NCI-H526 treated with DMSO at 0.1 percent for 48 hours (cell line): ENCODE measurements at regions not wholly inside any gene's neighbourhood (a gene's known extent, or its start where the extent isn't known, plus 50 kb on each side); places are given as distances from the start of the nearest gene placed in this dataset.
"Not testable (repeated sequence)": the region's sequence is repeated elsewhere in the genome, so short reads cannot be mapped to it uniquely, and the experiment has no call there.

Source experiments
- DNase-seq: peaks from one replicate; lab custom pipeline; 2025; lab: John Stamatoyannopoulos, UW

DNA sequence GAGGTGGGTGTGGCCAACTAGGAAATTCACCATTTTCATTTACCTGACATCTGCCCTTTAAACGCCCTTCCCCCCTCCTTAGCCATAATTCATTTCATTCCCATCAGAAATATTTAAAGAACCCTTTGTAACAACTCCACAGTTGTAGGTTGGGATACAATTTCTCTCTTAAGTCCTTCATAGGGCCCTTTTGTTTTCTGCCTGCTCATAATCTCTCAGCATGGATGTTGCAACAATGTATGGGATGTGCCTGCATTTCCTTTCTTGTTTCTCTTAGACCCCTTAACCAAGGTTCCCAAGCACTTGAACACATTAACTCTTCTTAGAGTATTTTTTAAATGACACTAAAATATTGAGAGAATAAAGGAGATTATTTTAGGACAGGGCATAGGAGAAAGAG is 51.7 kb upstream of the MYO10 start:
- DNase-seq, result no peak

DNA sequence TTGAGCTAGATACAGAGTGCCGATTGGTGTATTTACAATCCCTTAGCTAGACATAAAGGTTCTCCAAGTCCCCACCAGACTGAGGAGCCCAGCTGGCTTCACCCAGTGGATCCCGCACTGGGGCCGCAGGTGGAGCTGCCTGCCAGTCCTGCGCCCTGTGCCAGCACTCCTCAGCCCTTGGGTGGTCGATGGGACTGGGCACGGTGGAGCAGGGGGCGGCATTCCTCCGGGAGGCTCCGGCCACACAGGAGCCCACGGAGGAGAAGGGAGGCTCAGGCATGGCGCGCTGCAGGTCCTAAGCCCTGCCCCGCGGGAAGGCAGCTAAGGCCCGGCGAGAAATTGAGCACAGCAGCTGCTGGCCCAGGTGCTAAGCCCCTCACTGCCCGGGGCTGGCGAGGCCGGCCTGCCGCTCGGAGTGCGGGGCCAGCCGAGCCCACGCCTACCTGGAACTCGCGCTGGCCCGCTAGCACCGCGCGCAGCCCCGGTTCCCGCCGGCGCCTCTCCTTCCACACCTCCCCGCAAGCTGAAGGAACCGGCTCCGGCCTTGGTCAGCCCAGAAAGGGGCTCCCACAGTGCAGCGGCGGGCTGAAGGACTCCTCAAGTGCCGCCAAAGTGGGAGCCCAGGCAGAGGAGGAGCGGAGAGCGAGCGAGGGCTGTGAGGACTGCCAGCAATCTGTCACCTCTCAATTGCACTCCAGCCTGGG is 54.9 kb upstream of the MYO10 start:
- not testable (repeated sequence) for DNase-seq

DNA sequence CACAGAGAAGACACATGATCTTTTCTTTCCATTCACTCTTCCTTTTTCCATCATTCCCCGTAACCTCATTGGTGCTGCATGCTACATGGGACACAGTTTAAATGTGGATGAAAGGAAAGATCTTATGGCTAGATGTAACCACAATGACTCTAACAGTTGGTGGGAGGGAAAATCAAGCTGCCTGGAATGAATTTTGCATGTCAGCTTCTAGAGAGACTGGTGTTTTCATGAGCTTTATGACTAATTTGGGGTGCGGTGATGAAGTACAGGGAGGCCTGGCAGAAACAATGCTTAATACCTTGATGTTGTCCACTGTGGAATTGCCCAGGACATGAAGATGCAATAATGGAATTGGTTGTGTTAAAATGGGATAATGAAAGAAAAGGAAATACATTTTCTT is 55.9 kb upstream of the MYO10 start:
- no peak for DNase-seq

DNA sequence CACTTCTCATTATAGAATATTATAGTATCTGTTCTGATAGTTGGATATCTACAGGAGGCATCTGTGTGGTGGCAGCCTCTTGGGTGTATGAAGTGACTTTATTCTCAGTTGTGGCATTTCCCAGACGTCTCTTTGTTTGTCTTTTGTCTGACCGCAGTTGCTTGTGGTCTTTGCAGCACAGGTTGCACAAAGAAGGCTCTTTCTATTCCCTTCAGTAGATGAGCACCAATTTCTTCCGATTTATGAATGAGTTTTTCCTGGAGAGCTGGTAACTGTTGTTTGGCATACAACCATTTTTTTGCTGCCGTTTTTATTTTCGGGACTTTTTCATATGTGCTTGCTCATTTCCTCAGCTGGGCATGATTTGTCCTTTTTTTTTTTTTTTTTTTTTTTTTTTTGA is 56.4 kb upstream of the MYO10 start:
- DNase-seq, result no peak

DNA sequence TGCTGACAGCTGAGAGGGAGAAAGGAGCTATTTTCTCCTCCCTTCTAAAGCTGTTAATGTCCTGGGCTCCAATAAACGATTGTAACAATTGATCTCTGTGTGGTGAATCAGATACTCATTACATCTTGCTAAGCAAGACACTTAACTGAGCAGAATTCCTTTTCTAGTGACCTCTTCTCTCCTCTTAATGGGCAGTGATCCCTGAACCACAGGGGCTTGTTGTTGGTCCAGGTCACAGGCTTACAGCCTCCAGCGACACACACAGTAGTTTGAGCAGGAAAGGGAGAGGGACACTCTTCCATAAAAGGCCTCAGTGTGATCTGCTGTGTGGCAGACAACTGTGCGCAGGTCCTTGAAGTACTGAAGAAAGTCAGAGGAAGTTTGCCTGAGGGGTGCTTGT is 58.5 kb upstream of the MYO10 start:
- no peak for DNase-seq

DNA sequence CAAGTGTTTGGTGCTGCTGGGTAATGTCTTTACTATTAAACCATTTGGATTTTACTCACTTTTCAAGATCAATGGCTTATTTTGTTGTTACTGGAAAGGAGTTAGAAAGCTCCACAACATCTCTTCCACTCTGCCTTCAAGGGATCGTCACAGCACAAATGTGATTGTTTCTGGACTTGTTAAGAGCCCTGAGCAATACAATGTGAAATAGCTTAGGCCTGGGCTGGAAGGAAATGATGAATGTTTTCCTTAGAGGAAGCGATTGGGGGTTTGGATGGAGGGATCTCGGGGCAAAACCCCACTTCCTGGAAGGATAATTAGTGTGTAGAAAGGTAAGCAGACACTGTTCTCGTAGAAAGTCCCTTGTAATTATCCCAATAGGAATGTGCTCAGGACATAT is 59.3 kb upstream of the MYO10 start:
- no peak for DNase-seq

DNA sequence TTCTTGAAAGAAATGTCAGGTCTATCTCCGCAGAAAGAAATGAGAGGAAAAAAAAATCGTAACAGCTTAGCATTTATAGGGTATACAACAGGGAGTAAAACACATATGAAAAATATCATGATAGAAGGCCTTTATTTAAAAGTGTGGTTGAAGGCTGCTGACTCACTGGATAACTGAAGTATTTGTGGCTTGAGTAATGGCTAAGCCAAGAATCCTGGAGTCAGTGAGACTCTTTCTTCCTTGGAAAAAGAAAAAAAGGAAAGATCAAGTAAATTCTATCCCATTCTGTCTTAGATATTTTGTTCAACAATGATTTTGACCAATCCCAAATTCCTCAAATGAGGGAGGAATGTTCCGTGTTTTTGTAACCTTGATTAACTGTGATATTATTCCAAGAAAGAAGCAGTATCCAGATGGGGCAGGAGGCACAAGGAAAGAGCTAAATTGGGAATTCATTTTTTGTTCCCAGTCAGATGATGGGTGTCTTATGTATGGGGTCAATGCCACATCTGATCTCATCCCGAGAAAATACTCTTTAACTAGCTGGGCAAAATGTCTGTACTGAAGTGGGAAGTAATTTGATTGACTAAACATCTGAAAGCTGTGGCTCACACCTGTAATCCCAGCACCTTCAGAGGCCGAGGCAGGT is 64.3 kb upstream of the MYO10 start:
- no peak for DNase-seq

DNA sequence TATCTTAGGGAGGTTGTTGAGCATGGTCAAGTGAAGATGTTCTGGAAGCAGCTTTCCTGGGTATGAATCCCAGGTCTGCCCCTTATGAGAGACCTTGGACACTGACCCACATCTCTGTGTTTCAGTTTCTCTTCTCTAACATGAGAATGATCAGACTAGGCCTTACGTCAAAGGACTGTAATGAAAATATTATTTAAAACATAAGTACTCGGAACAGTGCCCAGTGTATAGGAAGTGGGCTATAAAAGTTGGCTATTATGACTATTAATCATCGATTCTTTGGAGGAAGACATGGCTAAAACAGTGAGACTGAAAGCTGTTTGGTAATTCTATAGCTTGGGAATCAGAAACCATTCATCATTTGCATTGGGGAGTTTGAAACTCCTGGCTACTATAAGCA is 65.3 kb upstream of the MYO10 start:
- DNase-seq, result no peak

DNA sequence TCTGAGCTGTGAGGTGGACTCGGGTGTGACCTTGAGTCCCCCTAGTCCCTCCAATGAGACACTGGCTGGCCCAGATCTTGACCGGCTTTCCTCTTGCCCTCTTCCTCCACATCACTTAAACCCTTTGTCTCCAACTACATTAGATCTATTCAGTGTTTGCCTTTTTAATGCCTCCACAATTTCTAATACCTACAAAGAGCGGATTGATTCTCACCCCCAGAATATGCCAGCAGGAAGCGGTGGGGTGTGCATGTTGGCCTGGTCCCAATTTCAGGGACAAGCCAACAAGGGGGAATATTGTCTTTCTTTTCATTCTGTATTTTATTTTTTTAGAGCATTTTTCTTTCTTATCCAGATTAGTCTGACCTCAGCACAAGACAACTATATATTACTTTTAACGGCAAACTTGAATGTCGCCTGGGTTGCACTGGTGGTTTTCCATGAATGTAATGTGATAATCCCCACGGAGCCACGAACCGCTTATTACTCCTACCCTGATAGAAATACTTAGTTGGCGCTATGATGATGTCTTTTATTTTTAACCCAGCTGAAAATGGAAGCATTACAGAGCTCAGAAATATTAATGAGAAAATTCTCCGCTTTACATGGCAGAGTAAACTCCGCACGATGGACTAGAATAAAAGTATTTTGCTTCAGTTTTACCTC is 68.5 kb upstream of the MYO10 start:
- DNase-seq, result no peak

DNA sequence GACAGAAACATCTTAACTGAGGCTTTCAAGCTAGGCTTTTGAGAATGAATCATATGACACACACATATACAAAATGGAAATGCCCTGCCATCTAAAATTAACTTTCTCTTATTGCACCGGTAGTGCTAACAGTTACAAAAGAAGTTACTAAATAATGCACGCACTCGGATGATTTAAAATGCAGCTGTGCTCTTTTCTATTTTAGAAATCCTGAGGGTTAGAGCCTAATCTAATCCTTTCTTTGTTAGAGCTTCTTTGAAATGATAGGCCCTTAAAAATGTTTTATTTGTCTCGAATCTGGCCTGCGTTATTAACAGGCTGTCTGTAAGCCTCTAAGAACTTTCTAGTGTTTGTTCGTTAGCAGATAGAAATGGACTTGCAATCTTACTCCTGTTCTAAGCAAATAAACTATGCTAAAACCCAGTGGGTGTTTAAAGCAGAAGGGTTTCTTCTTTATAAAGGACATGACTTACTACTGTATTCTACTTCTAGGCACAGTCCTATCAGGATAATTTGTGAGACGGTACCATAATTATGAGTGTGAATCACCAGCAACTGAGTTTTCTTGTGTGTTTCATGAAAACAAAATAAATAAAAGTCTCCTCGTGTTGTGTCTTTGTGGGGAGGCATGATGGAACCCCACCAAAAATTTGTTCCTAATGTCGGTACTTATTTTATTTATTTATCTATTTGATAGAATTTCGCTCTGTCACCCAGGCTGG is 69.2 kb upstream of the MYO10 start:
- no peak for DNase-seq

DNA sequence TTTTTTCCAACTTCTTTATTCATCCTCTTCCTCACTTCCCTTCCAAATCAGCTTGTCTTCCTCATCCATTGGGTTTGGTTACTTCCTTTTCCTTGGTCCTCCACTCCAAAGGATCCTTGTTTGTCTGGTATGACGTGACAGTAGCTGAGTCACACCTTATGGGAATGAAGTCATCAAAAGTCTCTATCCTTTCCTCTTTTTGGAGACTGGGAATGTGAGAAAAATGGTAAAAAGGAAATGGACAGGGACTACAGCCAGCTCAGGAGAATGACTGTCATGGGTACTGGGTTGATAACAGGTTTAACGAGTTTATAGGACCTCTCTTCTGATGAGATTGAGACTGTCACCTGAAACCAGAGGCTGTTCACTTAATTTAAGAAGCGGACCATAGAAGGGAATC is 76.2 kb upstream of the MYO10 start:
- DNase-seq, result no peak

DNA sequence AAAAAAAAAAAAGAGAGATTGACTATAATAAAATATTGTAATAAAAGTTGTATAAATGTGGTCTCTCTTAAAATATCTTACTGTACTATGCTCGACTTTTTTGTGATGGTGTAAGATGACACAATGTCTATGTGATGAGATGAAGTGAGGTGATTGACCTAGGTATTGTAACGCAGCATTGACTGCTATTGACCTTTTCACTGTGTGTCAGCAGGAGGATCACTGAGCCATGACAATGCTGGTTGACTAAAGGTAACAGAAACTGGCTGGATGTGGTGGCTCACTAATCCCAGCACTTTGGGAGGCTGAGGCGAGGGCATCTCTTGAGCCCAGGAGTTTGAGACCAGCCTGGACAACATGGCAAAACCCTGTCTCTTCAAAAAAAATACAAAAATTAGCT is 78.6 kb upstream of the MYO10 start:
- DNase-seq, result no peak

DNA sequence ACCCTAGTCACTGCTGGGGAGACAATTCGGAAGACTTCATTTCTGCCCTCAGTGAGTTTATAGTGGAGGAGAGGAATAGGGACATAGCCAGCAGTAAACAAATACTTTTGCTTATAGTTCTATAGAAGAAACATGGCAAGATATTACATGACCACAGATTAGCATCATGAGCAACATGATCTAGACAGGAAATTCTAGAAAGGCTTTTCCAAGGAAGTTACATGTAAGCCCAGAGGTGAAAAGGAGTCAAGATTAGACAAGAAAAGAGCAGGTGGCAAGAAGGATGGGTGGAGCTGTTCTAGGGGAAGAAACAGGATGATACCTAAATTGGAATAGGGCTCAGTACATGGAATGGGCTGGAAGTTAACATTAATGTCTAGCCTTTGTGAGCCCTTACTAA is 82.8 kb upstream of the MYO10 start:
- no peak for DNase-seq

DNA sequence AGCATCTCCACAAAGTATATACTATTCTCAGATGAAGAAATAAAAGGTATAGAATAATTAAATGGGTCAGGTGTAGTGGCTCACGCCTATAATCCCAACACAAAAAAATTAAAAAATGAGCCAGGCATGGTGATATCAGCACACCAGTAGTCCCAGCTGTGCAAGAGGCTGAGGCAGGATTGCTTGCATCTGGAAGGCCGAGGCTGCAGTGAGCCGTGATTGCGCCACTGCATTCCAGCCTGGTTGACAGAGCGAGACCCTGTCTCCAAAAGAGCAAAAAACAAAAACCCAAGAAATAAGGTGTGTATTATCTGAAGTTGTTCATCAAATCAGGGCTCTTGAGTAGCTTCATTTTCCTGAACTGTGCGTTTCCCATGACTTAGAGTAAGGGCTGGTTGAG is 83.2 kb upstream of the MYO10 start:
- no peak for DNase-seq

DNA sequence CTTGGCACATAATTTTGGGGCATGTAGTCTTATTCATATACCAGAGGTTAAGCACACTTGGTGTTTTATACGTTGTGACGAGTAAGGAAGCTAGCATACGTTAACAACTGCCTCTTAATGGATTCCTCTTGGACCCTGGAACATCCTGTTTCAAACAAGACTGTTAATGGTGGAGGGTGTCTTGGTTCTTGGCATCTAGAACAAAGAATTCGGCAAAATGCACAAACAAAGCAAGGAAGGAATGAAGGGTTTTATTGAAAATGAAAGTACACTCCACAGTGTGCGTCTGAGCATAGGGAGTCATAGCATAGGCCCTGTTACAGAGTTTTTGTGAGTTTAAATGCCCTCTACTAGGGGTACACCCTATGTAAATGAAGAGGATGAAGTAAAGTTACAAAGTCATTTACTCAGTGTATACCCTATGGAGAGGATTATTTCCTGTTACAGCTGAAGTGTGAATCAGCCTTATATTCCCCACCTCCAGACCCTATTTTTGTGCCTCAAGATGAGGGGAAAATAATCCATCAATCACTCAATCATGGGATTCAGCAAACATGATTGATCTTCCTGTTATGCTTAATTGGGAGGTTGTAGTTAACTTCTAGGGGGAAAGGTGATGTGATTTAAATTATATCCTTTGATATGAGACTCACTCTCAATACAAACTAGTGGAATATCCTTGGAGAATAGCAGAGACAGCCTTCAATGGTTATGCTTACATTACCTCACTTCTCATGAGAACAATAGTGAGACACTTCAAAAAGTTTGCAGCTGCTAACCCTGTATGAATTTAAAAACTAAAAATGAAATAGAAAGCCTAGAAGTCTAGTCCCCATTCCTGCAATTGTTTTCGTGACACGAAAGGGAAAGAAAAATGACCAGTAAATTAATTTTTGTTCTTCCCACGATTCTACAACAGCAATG is 84.9 kb upstream of the MYO10 start:
- DNase-seq, result no peak

DNA sequence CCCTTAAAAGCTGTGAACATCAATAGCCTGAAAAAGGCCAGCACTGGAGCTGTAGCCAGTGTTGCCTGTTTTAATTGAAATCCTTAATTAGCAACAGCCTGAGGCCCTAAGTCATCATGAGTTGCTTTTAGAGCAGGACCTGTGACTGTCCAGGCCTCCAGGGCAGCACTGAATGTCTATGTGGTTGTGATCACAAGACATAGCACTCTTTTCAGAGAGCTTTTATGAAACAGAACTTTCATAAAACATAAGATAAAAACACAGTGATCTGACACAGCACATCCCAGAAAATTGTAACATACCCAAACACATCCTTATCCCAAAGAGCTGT is 85.5 kb upstream of the MYO10 start:
- no peak for DNase-seq

DNA sequence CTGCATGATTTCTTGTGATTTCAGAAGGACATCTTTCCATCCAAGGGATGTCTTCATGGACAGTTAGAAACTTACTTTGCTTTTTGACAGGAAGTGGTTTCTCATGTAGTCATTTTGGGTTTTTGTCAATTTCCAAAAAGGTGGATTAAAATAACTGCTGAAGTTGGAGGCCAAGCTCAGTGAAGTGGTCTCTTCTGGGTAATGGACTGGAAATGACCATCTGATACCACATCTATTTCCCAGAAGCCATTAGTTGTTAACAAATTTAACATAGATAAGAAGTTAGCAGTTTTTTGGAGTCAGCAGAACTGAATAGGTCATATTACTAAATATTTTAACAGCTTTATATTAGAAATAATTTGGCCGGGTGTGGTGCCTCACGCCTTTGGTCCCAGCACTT is 86.2 kb upstream of the MYO10 start:
- DNase-seq, result no peak

DNA sequence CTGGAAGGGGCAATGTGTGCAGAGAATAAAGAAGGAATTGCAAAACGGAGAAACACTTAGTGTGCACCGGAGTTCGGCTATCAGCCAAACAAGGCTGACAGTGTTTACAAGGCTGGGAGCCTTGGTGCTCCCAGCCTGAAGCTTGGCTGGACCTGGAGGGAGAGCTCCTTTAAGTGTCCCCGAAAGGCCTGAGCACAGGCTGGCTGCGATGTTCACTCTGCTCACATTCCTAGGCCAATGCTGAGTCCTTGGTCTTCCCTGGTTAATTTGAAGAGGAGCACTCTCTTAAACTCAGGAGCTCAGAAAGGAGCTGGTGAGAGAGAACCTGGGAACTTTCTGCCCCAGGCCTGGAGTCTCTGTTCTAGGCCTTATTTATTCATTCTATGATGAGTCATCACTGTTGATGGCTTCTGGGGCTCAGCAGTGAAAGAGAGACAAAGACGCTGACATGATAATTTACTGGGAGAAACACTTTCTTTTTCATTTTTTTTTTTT is 88.6 kb upstream of the MYO10 start:
- no peak for DNase-seq

DNA sequence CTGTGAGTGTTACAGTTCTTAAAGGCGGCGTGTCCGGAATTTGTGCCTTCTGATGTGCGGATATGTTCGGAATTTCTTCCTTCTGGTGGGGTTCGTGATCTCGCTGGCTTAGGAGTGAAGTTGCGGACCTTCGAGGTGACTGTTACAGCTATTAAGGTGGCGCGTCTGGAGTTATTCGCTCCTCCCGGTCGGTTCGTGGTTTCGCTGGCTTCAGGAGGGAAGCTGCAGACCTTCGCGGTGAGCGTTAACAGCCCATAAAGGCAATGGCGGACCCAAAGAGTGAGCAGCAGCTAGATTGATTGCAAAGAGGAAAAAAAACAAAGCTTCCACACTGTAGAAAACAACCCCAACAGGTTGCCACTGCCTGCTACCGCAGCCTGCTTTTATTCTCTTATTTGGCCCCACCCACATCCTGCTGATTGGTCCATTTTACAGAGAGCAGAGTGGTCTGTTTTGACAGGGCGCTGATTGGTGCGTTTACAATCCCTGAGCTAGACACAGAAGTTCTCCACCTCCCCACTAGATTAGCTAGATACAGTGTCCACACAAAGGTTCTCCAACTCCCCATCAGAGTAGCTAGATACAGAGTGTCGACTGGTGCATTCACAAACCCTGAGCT is 95.7 kb upstream of the MYO10 start:
- DNase-seq, result not testable (repeated sequence)

DNA sequence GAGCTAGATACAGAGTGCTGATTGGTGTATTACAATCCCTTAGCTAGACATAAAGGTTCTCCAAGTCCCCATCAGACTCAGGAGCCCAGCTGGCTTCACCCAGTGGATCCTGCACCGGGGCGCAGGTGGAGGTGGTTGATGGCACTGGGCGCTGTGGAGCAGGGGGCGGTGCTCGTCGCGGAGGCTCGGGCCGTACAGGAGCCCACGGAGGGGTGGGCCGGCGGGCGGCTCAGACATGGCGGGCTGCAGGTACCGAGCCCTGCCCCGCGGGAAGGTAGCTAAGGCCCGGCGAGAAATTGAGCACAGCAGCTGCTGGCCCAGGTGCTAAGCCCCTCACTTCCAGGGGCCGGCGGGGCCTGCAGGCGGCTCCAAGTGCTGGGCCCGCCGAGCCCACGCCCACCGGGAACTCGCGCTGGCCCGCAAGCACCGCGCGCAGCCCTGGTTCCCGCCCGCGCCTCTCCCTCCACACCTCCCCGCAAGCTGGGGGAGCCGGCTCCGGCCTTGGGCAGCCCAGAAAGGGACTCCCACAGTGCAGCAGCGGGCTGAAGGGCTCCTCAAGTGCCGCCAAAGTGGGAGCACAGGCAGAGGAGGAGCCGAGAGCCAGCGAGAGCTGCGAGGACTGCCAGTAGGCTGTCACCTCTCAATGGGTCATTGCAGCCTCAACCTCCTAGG is 96.4 kb upstream of the MYO10 start:
- DNase-seq, result not testable (repeated sequence)

DNA sequence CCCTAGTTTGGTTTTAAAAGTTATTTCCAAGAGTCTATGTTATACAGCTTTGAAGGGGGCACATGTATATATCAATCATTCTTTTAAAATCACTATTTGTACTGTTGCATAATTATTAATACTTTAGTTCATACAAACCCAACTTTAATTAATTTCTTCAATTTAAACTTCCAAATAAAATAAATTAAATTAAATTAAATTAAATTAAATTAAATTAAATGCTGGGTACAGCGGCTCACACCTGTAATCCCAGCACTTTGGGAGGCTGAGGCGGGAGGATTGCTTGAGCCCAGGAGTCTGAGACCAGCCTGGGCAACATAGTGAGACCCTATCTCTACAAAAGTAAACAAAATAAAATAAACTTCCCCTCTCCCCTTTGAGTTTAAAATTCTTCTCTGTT is 98.9 kb upstream of the MYO10 start:
- not testable (repeated sequence) for DNase-seq
